GM10266 (cell line): ENCODE measurements at regions not wholly inside any gene's neighbourhood (a gene's known extent, or its start where the extent isn't known, plus 50 kb on each side); places are given as distances from the start of the nearest gene placed in this dataset.

Source experiments
- DNase-seq: peaks from one replicate; pipeline ENCODE4 v3.0.0; 2012; ENCODE audit errors: extremely low spot score
- CTCF ChIP-seq: IDR thresholded peaks from 2 replicates; pipeline ENCODE4 v1.5.1; 2012; ENCODE audit warnings: mild to moderate bottlenecking, low read depth; ENCODE audit not compliant: control insufficient read depth, insufficient read depth; ENCODE audit errors: missing control alignments

- no peak for DNase-seq
- no peak for TF ChIP-seq CTCF
Observed at GRCh38 chr6:170162011-170162774, 128.7 kb downstream of the DLL1 start.

GRCh38 chr6:170160628-170161611 is 130.0 kb downstream of the DLL1 start:
- no peak for TF ChIP-seq CTCF
- DNase-seq, result no peak

- no peak for DNase-seq
- no peak for TF ChIP-seq CTCF
Observed at GRCh38 chr6:170160031-170160627, 130.7 kb downstream of the DLL1 start.

GRCh38 chr6:170159022-170159965 is 131.6 kb downstream of the DLL1 start:
- TF ChIP-seq CTCF, result no peak
- no peak for DNase-seq

- no peak for DNase-seq
- no peak for TF ChIP-seq CTCF
Observed at GRCh38 chr6:170158296-170159021, 132.4 kb downstream of the DLL1 start.
